OCI-LY7 (cell line): ENCODE measurements at regions not wholly inside any gene's neighbourhood (a gene's known extent, or its start where the extent isn't known, plus 50 kb on each side); places are given as distances from the start of the nearest gene placed in this dataset.

ENCODE experiments used
- BruUV-seq: library from RNA; stranded (reverse); fragments of 400-500 nt; replicated peaks from 2 replicates; lab custom pipeline; 2021; lab: Mats Ljungman, UMichigan
- CTCF ChIA-PET: fragments of 300-600 bp; sonication (Branson Sonifier 250); formaldehyde crosslinking; loops from one replicate; lab custom pipeline; 2022; ENCODE audit warnings: antibody characterized with exemption; ENCODE audit not compliant: unreplicated experiment; lab: Charles Lee
- POLR2A ChIA-PET: fragments of 300-600 bp; sonication (Branson Sonifier 250); formaldehyde crosslinking; loops from one replicate; lab custom pipeline; 2022; ENCODE audit warnings: antibody characterized with exemption; lab: Charles Lee
- DNase-seq: peaks from one replicate; pipeline ENCODE4 v3.0.0-alpha.2; 2015; ENCODE audit warnings: low spot score
- H2AFZ ChIP-seq: fragments of 200-600 bp; sonication (generic), shearing (Covaris generic); 2 replicates; pipeline ENCODE4 v1.6.1; 2014; ENCODE audit warnings: mild to moderate bottlenecking, antibody characterized with exemption, low read length, moderate library complexity
- H3K27ac ChIP-seq: fragments of 200-600 bp; sonication (generic); 2 replicates; pipeline ENCODE4 v1.5.1; 2014; ENCODE audit warnings: mixed run types, low read depth, mild to moderate bottlenecking, moderate library complexity, low read length, inconsistent platforms; ENCODE audit not compliant: poor library complexity, severe bottlenecking
- H3K36me3 ChIP-seq: fragments of 200-600 bp; sonication (generic); 2 replicates; pipeline ENCODE4 v1.6.1; 2014; ENCODE audit warnings: mild to moderate bottlenecking, antibody characterized with exemption, low read length, moderate library complexity, mixed read lengths; ENCODE audit not compliant: insufficient read depth
- H3K4me1 ChIP-seq: fragments of 200-600 bp; sonication (generic); 2 replicates; pipeline ENCODE4 v1.5.1; 2014; ENCODE audit warnings: mild to moderate bottlenecking, low read length; ENCODE audit not compliant: insufficient read depth, poor library complexity, severe bottlenecking
- H3K4me2 ChIP-seq: fragments of 200-600 bp; sonication (generic); 2 replicates; pipeline ENCODE4 v1.6.1; 2014; ENCODE audit warnings: mild to moderate bottlenecking, low read length
- H3K4me3 ChIP-seq: fragments of 200-600 bp; sonication (generic); 2 replicates; pipeline ENCODE4 v1.5.1; 2014; ENCODE audit warnings: mild to moderate bottlenecking, low read depth, low read length; ENCODE audit not compliant: poor library complexity, severe bottlenecking
- H3K79me2 ChIP-seq: fragments of 200-600 bp; sonication (generic); 2 replicates; pipeline ENCODE4 v1.6.1; 2016; ENCODE audit warnings: low read depth, mild to moderate bottlenecking, low read length, moderate library complexity, mixed read lengths; ENCODE audit not compliant: insufficient read depth
- H3K9me2 ChIP-seq: fragments of 200-600 bp; sonication (generic); 2 replicates; pipeline ENCODE4 v1.6.1; 2016; ENCODE audit warnings: mild to moderate bottlenecking, low read length, mixed read lengths; ENCODE audit not compliant: insufficient read depth
- H3K9me3 ChIP-seq: fragments of 200-600 bp; sonication (generic); 2 replicates; pipeline ENCODE4 v1.6.1; 2014; ENCODE audit warnings: mild to moderate bottlenecking, mixed run types, low read length, mixed read lengths
- H4K20me1 ChIP-seq: fragments of 200-600 bp; sonication (generic); 2 replicates; pipeline ENCODE4 v1.6.1; 2014; ENCODE audit warnings: mild to moderate bottlenecking, antibody characterized with exemption, low read length, moderate library complexity, mixed read lengths; ENCODE audit not compliant: insufficient read depth
- CTCF ChIP-seq: fragments of 200-600 bp; sonication (generic); conservative IDR thresholded peaks from 2 replicates; pipeline ENCODE4 v1.5.1; 2014; ENCODE audit warnings: mild to moderate bottlenecking, antibody characterized with exemption, low read length, moderate library complexity, mixed read lengths
- EZH2phosphoT487 ChIP-seq: fragments of 200-600 bp; sonication (generic); IDR thresholded peaks from 2 replicates; pipeline ENCODE4 v1.6.1; 2018; ENCODE audit warnings: low read depth, borderline replicate concordance, mild to moderate bottlenecking, mixed run types, antibody characterized with exemption, low read length, moderate library complexity, mixed read lengths
- intact Hi-C: fragments of 100-400 bp; cut with micrococcal nuclease; formaldehyde crosslinking; loops from one replicate; pipeline ENCODE4 v1.10.0; 2022; ENCODE audit not compliant: unreplicated experiment

GRCh38 chr1:22323846-22324504, 127.7 kb upstream of the ZBTB40 start:
- intact Hi-C loops, result no loop called here
- Histone ChIP-seq H3K4me2 (no peak overlapping the region), H3K79me2 (no peaks in the 10 kb centered on the region), H3K4me1 (no peaks in the 10 kb centered on the region), H3K9me3 (no peaks in the 10 kb centered on the region), H4K20me1 (no peaks in the 10 kb centered on the region), H3K36me3 (no peaks in the 10 kb centered on the region), H3K9me2 (no peaks in the 10 kb centered on the region), H3K27ac (no peak overlapping the region), H2AFZ (no peak overlapping the region), H3K4me3 (no peak overlapping the region)
- no TSS peak for BruUV-seq
- CTCF ChIA-PET, result no interaction called here
- TF ChIP-seq CTCF, result no peak
- no peak for TF ChIP-seq EZH2phosphoT487
- DNase-seq, result no peak
- POLR2A ChIA-PET, result no interaction called here

- no TSS peak for BruUV-seq
- Histone ChIP-seq H3K4me1 (no peaks in the 10 kb centered on the region), H3K27ac (no peak overlapping the region), H4K20me1 (no peaks in the 10 kb centered on the region), H3K9me3 (no peaks in the 10 kb centered on the region), H3K9me2 (no peaks in the 10 kb centered on the region), H3K36me3 (no peaks in the 10 kb centered on the region), H3K79me2 (no peaks in the 10 kb centered on the region), H3K4me3 (no peak overlapping the region), H3K4me2 (no peak overlapping the region), H2AFZ (no peak overlapping the region)
- DNase-seq, result no peak
- TF ChIP-seq CTCF (no peak), EZH2phosphoT487 (no peak)
- ChIA-PET CTCF (no interaction called here), POLR2A (no interaction called here)
- intact Hi-C loops, result no loop called here
Measured at GRCh38 chr1:22325531-22326371, 125.9 kb upstream of the ZBTB40 start.

GRCh38 chr1:22326372-22326915, 125.2 kb upstream of the ZBTB40 start:
- BruUV-seq, result no TSS peak
- no peaks in the 10 kb centered on the region for H3K9me2 ChIP-seq
- H3K4me1 ChIP-seq, result no peaks in the 10 kb centered on the region
- DNase-seq, result no peak
- no peaks in the 10 kb centered on the region for H4K20me1 ChIP-seq
- CTCF ChIA-PET, result no interaction called here
- no peaks in the 10 kb centered on the region for H3K9me3 ChIP-seq
- no peak overlapping the region for H3K27ac ChIP-seq
- H3K79me2 ChIP-seq, result no peaks in the 10 kb centered on the region
- TF ChIP-seq CTCF (no peak), EZH2phosphoT487 (no peak)
- H2AFZ ChIP-seq, result no peak overlapping the region
- POLR2A ChIA-PET, result no interaction called here
- intact Hi-C loops, result no loop called here
- H3K4me3 ChIP-seq, result no peak overlapping the region
- no peaks in the 10 kb centered on the region for H3K36me3 ChIP-seq
- no peak overlapping the region for H3K4me2 ChIP-seq
